Right lobe of liver (tissue), 6 donors: ENCODE measurements at regions not wholly inside any gene's neighbourhood (a gene's known extent, or its start where the extent isn't known, plus 50 kb on each side); places are given as distances from the start of the nearest gene placed in this dataset.

Experiments
- ATAC-seq, 4 donors: fragments of 200-7000 bp; cut with Tn5 transposase; one replicate each; pipeline ENCODE4 v1.9.1; 2020; ENCODE audit warnings: mild to moderate bottlenecking in 4 of 4, moderate library complexity in 4 of 4
- DNase-seq, 3 donors: peaks; one replicate each; pipeline ENCODE4 v3.0.0-alpha.2; 2020
- H3K27ac ChIP-seq, 3 donors: fragments of 200-600 bp; one replicate each; pipeline ENCODE4 v1.8.0; 2022
- H3K27me3 ChIP-seq, 2 donors: fragments of 200-600 bp; one replicate each; pipeline ENCODE4 v1.8.0; 2022
- H3K36me3 ChIP-seq, 4 donors: fragments of 200-600 bp; sonication (generic) in 1 of 4; one replicate each; pipeline versions ENCODE4 v1.5.1 to v1.8.0; 2017 to 2022; ENCODE audit warnings: control low read depth in 1 of 4
- H3K4me1 ChIP-seq, 4 donors: fragments of 200-600 bp; sonication (generic) in 1 of 4; one replicate each; pipeline versions ENCODE4 v1.5.1 to v1.8.0; 2017 to 2022; ENCODE audit warnings: control low read depth in 1 of 4
- H3K4me3 ChIP-seq, 3 donors: fragments of 200-600 bp; one replicate each; pipeline ENCODE4 v1.8.0; 2022
- H3K9me3 ChIP-seq, 4 donors: fragments of 200-600 bp; sonication (generic) in 1 of 4; one replicate each; pipeline versions ENCODE4 v1.5.1 to v1.8.0; 2017 to 2022; ENCODE audit warnings: control low read depth in 1 of 4
- CTCF ChIP-seq, 4 donors: fragments of 200-600 bp in 3 of 4; fragments of 450-650 bp in 1 of 4; IDR thresholded peaks; one replicate each; pipeline versions ENCODE4 v1.5.1 to v1.8.0; 2016 to 2022; ENCODE audit warnings: antibody characterized with exemption in 4 of 4, mild to moderate bottlenecking in 2 of 4
- POLR2A ChIP-seq: fragments of 450-650 bp; IDR thresholded peaks from one replicate; pipeline ENCODE4 v1.6.1; 2017; ENCODE audit warnings: antibody characterized with exemption, mild to moderate bottlenecking
- WGBS: methylation state at CpG from one replicate; pipeline ENCODE4 v1.1.6; 2018; ENCODE audit warnings: low coverage, low lambda C conversion rate; ENCODE audit not compliant: insufficient coverage; ENCODE audit errors: missing lambda C conversion rate; 5-methylcytosine and 5-hydroxymethylcytosine counted together
- intact Hi-C, 2 donors: fragments of 100-400 bp; cut with DNase I; formaldehyde crosslinking; loops; one replicate each; pipeline versions ENCODE4 v1.11.2 to v1.14.1; 2022
- donor health status: DM: no; HTN: yes; CAD: no.
- donor health status: DM: no; HTN: no; CAD: no.
- donor health status: DM: no; HTN: no; CAD: no.
- donor health status: DM: no; HTN: yes; CAD: no.
- donor health status: DM: no; HTN: yes; CAD: no.

DNA sequence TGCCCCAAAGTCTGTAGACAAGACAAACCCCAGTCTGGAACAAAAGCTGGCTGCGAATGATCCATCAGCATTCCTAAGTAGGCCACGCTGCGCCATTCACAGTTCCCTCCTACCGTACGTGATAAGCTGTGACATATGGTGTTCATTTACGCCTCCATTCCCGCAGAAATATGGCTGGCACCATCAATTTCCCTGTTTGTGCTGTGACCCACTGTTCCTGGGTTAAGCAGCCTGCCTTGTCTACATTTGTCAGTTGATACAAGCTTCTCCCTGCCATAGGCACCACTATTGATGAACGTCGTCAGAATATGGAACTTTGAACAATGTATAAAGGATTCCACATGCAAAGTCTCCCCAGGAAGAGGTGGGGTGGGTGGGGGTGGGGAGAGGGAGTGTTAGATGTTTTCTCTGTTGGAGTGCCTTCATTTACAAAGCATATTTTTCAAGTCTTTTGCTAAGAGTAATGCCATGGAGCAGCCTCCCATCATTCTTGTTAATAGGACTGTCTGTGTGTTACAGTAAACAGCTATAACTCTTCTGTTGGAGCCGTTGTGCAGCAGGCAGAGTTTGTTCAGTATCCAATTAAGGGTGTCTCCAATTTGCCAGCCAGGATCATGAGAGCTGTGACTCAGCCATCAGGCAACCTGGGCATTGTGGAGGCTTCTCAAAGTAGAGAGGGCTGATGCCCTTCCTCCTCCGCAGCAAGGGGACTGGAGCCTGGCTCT lies 294.6 kb downstream of the TMEM114 start:
- Histone ChIP-seq H3K27me3 (no peaks in the 10 kb centered on the region), H3K9me3 (no peaks in the 10 kb centered on the region), H3K36me3 (no peaks in the 10 kb centered on the region), H3K27ac (no peak overlapping the region), H3K4me3 (no peak overlapping the region), H3K4me1 (no peaks in the 10 kb centered on the region)
- intact Hi-C loops: no loop called here
- TF ChIP-seq POLR2A: no peak
- TF ChIP-seq CTCF (IDR thresholded peaks at IDR 0.05): no peak
- ATAC-seq (no peak), DNase-seq (no peak)
- 64% methylated on average over 11 of the region's 11 CpGs for WGBS

GRCh38 chr16:8293413-8293812 lies 296.9 kb downstream of the TMEM114 start:
- Histone ChIP-seq H3K27me3 (no peaks in the 10 kb centered on the region), H3K4me1 (no peaks in the 10 kb centered on the region), H3K4me3 (no peak overlapping the region), H3K9me3 (no peaks in the 10 kb centered on the region), H3K27ac (no peak overlapping the region), H3K36me3 (no peaks in the 10 kb centered on the region)
- TF ChIP-seq CTCF (IDR thresholded peaks at IDR 0.05): no peak
- no peak for TF ChIP-seq POLR2A
- ATAC-seq: no peak
- intact Hi-C loops: no loop called here
- WGBS: 62% methylated on average over 4 of the region's 5 CpGs
- DNase-seq: no peak

DNA sequence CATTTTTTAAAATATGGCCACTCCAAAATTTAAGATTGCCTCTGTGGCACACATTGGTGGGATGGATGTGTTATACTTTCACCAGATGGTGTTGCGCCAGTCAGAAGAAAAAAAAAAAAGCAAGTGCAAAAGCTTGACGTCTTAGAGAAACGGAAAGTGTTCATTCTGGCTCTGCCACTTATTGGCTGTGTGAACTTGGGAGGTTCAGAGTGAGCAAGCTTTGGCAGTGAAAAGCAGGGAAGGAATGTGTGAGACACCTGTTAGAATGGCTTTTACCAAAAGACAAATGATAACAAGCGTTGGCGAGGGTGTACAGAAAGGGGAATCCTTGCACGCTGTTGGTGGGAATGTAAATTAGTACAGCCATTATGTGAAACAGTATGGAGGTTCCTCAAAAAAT lies 298.0 kb downstream of the TMEM114 start:
- TF ChIP-seq POLR2A: no peak
- no peak for TF ChIP-seq CTCF (IDR thresholded peaks at IDR 0.05)
- intact Hi-C loops: no loop called here

GRCh38 chr16:8286348-8286747 lies 304.0 kb downstream of the TMEM114 start:
- ATAC-seq: no peak
- WGBS: 36% methylated on average over 2 of the region's 2 CpGs
- intact Hi-C loops: no loop called here

More for the DNA sequence above, 298.0 kb downstream of the TMEM114 start:
- no peaks in the 10 kb centered on the region for H3K4me1 ChIP-seq
- ATAC-seq: no peak
- no peaks in the 10 kb centered on the region for H3K27me3 ChIP-seq
- H3K27ac ChIP-seq: no peak overlapping the region
- H3K36me3 ChIP-seq: no peaks in the 10 kb centered on the region
- H3K4me3 ChIP-seq: no peak overlapping the region
- WGBS: 71% methylated on average over 5 of the region's 6 CpGs
- no peak for DNase-seq
- H3K9me3 ChIP-seq: no peaks in the 10 kb centered on the region

More at GRCh38 chr16:8286348-8286747, 304.0 kb downstream of the TMEM114 start:
- Histone ChIP-seq H3K27me3 (no peaks in the 10 kb centered on the region), H3K9me3 (no peaks in the 10 kb centered on the region), H3K27ac (no peak overlapping the region), H3K4me1 (no peaks in the 10 kb centered on the region), H3K4me3 (no peak overlapping the region), H3K36me3 (no peaks in the 10 kb centered on the region)
- no peak for DNase-seq
- no peak for TF ChIP-seq POLR2A
- no peak for TF ChIP-seq CTCF (IDR thresholded peaks at IDR 0.05)
